ENCODE measurements at regions not wholly inside any gene's neighbourhood (a gene's known extent, or its start where the extent isn't known, plus 50 kb on each side); places are given as distances from the start of the nearest gene placed in this dataset.

DNA sequence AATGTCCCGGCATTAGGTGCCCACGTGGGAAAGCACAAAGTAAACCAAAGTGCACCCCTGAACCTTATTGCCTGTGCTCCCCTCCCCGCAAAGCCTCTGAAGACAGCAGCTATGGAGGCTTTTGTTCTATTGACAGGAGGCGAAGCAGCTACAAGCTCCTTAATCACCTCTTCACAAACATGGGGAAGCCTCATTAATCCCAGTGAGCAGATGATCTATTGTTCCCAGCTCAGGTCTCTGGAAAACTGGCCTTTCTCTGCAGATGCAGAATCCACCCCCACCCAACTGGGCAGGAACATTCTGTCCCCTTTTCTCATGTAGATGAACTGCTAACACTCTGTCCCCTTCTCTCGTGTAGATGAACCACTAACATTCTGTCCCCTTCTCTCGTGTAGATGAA is 190.5 kb upstream of the CSF3R start:
- H3K9me3 ChIP-seq (ENCODE audit: insufficient read depth, low read depth, low read length) = no peaks in the 10 kb centered on the region
- H3K4me3 ChIP-seq (ENCODE audit: low read length) = no peak overlapping the region
- H3K36me3 ChIP-seq (ENCODE audit: insufficient read depth, low read depth, low read length) = no peaks in the 10 kb centered on the region
- H3K9ac ChIP-seq (ENCODE audit: low read depth, low read length) = no peak overlapping the region
- H3K27me3 ChIP-seq (ENCODE audit: insufficient read depth, low read length) = no peaks in the 10 kb centered on the region
- peaks cover 3% of the 10 kb centered on the region; the same call in 1 of the 2 replicates for H3K4me1 ChIP-seq (ENCODE audit: insufficient read depth, low read length)
- no peak overlapping the region for H3K27ac ChIP-seq (ENCODE audit: low read length)

DNA sequence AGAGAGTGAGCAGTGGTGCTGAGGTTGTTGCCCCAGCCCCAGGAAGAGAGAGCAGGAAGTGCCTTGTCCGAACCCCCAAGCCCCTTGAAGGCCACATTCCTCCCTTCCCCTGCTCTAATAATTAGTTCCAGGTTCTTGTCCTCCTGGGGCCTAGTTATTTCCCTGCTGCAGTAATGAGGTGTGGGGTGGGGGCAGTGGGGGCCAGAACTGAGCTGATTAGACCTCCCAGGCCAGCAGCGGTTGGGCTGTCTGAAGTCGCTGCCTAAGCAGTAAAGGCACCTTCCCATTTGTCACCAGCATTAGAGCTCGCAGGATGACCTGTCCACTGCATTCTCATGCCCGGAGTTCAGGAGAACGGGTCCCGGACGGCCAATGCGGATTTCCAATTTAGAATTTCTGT is 186.5 kb upstream of the CSF3R start:
- no peaks in the 10 kb centered on the region for H3K36me3 ChIP-seq (ENCODE audit: insufficient read depth, low read depth, low read length)
- H3K4me3 ChIP-seq (ENCODE audit: low read length) = no peak overlapping the region
- H3K27ac ChIP-seq (ENCODE audit: low read length) = no peak overlapping the region
- H3K9me3 ChIP-seq (ENCODE audit: insufficient read depth, low read depth, low read length) = no peaks in the 10 kb centered on the region
- H3K27me3 ChIP-seq (ENCODE audit: insufficient read depth, low read length) = no peaks in the 10 kb centered on the region
- H3K9ac ChIP-seq (ENCODE audit: low read depth, low read length) = no peak overlapping the region
- H3K4me1 ChIP-seq (ENCODE audit: insufficient read depth, low read length) = peaks cover 3% of the 10 kb centered on the region; the same call in 1 of the 2 replicates

DNA sequence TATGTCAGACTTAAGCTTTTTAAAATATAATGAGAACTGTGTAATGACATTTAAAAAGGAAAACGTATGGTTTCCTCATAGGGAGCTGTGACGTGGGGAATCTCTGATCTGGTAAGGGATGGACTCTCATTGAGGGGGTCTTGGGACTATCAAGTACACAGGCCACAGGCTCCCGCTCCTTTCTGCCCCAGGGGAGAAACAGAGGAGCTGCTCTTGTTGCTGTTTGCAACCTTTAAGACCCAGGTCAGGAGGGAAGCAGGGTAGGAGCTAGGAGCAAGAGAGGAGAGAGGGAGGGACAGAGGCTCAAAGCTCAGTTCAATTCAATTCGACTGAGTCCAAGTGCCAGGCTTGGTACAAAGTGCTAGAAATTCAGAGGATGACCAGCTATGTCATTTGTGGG is 185.1 kb upstream of the CSF3R start:
- Histone ChIP-seq H3K9me3 (ENCODE audit: insufficient read depth, low read depth, low read length) (no peaks in the 10 kb centered on the region), H3K27me3 (ENCODE audit: insufficient read depth, low read length) (no peaks in the 10 kb centered on the region), H3K36me3 (ENCODE audit: insufficient read depth, low read depth, low read length) (no peaks in the 10 kb centered on the region), H3K9ac (ENCODE audit: low read depth, low read length) (no peak overlapping the region), H3K27ac (ENCODE audit: low read length) (no peak overlapping the region), H3K4me1 (ENCODE audit: insufficient read depth, low read length) (no peaks in the 10 kb centered on the region), H3K4me3 (ENCODE audit: low read length) (no peak overlapping the region)

DNA sequence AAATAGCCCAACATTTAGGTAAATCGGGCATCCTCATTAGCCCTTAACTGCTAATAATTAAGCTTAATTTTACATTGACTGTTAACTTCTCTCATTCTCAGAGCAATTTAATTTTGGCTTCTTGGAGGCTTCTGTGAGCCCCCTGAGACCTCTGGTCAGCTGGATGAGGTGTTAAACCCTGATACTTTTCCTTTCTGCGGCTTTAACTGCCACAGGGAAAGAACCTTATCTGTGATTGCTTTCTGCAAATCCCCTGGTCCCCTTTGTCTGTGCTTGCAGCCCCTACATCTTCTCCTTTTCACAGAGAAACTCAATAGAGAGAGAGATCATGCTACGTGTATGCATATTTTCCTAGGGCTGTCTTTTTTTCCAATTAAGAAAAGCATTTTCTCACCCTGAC is 184.5 kb upstream of the CSF3R start:
- Histone ChIP-seq H3K27ac (ENCODE audit: low read length) (no peak overlapping the region), H3K4me3 (ENCODE audit: low read length) (no peak overlapping the region), H3K9ac (ENCODE audit: low read depth, low read length) (no peak overlapping the region)

DNA sequence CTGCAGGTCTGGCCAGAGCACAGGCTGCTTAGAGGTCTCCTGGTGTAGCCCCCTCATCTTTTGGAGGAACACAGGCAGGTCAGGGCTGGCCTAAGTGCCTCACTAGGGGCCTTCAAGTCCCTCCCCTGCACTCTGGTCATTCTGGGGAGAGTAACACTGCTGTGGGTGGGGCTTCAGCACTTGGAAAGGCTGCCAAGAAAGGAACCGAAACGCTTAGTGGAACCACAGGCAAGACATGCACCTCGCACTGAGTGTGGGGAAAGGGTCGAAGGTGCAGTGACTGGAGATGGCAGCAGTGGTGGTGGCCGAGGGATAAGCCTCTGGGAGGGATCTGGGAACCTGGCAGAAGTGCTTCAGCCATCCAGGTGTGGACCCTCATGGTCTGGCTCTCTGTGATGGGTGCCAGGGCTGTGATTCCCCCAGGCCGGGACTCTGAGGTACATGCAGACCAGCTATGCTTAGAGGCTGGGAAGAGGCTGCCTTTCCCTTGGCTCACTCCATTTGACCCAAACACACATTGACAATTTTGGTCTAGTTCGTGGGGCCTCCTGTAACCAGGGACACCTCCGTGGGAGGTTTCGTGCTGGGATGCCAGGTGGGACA is 182.9 kb upstream of the CSF3R start:
- no peaks in the 10 kb centered on the region for H3K27me3 ChIP-seq (ENCODE audit: insufficient read depth, low read length)
- H3K27ac ChIP-seq (ENCODE audit: low read length) = no peak overlapping the region
- no peaks in the 10 kb centered on the region for H3K4me1 ChIP-seq (ENCODE audit: insufficient read depth, low read length)
- H3K9me3 ChIP-seq (ENCODE audit: insufficient read depth, low read depth, low read length) = no peaks in the 10 kb centered on the region
- no peak overlapping the region for H3K9ac ChIP-seq (ENCODE audit: low read depth, low read length)
- H3K4me3 ChIP-seq (ENCODE audit: low read length) = no peak overlapping the region
- no peaks in the 10 kb centered on the region for H3K36me3 ChIP-seq (ENCODE audit: insufficient read depth, low read depth, low read length)

More for the DNA sequence above, 184.5 kb upstream of the CSF3R start:
- Histone ChIP-seq H3K9me3 (ENCODE audit: insufficient read depth, low read depth, low read length) (no peaks in the 10 kb centered on the region), H3K36me3 (ENCODE audit: insufficient read depth, low read depth, low read length) (no peaks in the 10 kb centered on the region), H3K4me1 (ENCODE audit: insufficient read depth, low read length) (no peaks in the 10 kb centered on the region), H3K27me3 (ENCODE audit: insufficient read depth, low read length) (no peaks in the 10 kb centered on the region)

DNA sequence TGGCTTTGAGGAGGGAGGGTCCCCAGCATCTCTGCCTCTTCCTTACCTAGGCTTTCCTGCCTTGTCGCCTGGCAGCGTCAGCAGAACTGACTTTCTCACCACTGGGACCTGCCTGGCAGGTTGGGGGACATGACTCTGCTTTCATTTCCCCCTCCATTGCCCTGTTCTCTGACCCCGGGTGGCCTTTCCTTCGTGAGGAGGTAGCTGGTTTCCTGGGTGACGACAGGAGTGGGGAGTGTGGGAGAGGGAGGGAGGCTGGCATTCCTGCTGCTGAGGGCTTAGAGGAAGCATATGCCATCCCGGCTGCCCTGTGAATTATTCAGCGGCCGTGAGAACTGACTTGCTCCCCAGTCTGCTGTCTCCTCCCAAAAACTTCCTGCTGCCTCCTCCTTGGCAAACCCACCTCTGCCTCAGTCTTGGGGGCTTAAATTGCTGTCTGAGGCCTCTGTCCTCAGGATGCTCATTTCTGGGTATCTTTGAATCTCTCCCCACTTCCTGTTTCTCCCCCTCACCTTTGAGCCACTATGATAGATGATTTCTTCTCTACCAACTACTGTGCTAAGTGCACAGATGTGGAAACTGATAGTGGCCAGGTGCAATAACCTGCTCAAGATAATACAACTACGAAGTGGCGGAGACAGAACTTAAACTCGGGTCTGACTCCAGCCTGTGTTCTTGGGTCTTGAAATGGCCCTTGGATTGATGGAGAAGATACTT is 182.0 kb upstream of the CSF3R start:
- Histone ChIP-seq H3K9me3 (ENCODE audit: insufficient read depth, low read depth, low read length) (no peaks in the 10 kb centered on the region), H3K9ac (ENCODE audit: low read depth, low read length) (no peak overlapping the region), H3K4me1 (ENCODE audit: insufficient read depth, low read length) (no peaks in the 10 kb centered on the region), H3K4me3 (ENCODE audit: low read length) (no peak overlapping the region), H3K36me3 (ENCODE audit: insufficient read depth, low read depth, low read length) (no peaks in the 10 kb centered on the region), H3K27ac (ENCODE audit: low read length) (no peak overlapping the region), H3K27me3 (ENCODE audit: insufficient read depth, low read length) (no peaks in the 10 kb centered on the region)

DNA sequence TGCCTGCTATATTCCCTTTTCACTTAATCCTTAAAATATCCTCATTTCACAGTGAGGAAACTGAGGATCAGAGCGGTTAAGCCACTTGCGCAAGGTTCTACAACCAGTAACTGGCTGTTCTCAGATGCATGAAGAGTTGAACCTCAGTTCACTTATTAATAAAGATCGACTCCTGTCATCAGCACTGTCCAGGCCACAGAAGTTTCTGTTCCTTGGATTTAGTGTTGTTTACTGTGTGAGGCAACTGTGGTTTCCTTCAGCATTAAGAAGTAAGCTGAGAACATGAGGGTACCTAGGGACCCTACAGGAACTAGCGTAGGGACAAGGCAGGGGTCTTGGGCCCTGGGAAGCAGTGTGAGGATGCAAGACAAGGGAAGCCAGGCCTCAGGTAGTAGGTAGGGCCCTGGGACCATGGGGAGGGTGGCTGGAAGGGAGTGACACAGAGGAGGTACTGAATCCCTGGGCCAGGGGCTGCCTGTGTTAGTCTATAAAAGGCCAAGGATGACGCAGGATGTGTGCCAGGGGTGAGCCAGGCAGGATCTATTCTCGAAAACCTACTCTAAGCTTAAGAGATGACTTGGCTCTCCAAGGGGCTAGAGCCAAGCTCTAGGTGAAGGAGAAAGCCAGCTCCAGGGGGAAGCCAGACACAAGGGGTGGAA is 181.2 kb upstream of the CSF3R start:
- Histone ChIP-seq H3K4me1 (ENCODE audit: insufficient read depth, low read length) (no peaks in the 10 kb centered on the region), H3K9ac (ENCODE audit: low read depth, low read length) (no peak overlapping the region), H3K27ac (ENCODE audit: low read length) (no peak overlapping the region), H3K27me3 (ENCODE audit: insufficient read depth, low read length) (no peaks in the 10 kb centered on the region), H3K36me3 (ENCODE audit: insufficient read depth, low read depth, low read length) (no peaks in the 10 kb centered on the region), H3K9me3 (ENCODE audit: insufficient read depth, low read depth, low read length) (no peaks in the 10 kb centered on the region), H3K4me3 (ENCODE audit: low read length) (no peak overlapping the region)

DNA sequence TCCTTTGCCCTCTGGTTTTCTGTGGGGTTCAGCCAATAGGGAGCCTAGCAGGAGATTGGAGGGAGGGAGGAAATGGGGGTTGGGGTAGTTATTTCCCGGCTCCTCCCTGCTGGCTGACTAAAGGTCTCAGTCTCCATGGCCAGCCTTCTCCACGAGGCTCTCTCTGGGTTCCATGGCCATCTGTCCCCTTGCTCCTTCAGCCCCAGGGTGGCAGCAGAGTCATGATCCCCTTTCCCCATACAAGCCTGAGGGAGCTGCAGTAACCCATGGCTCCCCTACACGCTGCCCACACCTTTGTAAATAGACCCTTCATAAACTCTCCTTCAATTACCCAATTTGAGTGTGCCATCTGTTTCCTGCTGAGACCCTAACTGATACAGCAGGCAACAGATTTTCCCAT is 176.1 kb upstream of the CSF3R start:
- H3K4me3 ChIP-seq (ENCODE audit: low read length) = no peak overlapping the region
- no peak overlapping the region for H3K9ac ChIP-seq (ENCODE audit: low read depth, low read length)
- no peaks in the 10 kb centered on the region for H3K36me3 ChIP-seq (ENCODE audit: insufficient read depth, low read depth, low read length)
- no peak overlapping the region for H3K27ac ChIP-seq (ENCODE audit: low read length)
- H3K9me3 ChIP-seq (ENCODE audit: insufficient read depth, low read depth, low read length) = no peaks in the 10 kb centered on the region
- H3K27me3 ChIP-seq (ENCODE audit: insufficient read depth, low read length) = no peaks in the 10 kb centered on the region
- no peaks in the 10 kb centered on the region for H3K4me1 ChIP-seq (ENCODE audit: insufficient read depth, low read length)

DNA sequence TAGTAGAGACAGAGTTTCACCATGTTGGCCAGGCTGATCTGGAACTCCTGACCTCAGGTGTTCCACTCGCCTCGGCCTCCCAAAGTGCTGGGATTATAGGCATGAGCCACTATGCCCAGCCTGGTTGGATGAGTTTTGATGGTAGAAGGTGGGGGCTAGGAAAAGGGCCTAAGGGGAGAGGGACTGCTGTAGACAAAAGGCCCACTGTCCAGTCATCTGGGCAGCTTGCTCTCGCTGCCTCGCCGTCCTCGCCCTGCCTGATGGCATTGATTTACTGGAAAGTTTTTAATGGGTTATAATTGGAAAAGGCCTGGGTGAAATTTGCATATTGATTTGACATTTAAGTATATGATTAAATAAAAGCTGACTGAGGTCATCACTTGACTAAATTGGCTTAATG is 175.1 kb upstream of the CSF3R start:
- Histone ChIP-seq H3K9me3 (ENCODE audit: insufficient read depth, low read depth, low read length) (no peaks in the 10 kb centered on the region), H3K27ac (ENCODE audit: low read length) (no peak overlapping the region), H3K36me3 (ENCODE audit: insufficient read depth, low read depth, low read length) (no peaks in the 10 kb centered on the region), H3K4me1 (ENCODE audit: insufficient read depth, low read length) (no peaks in the 10 kb centered on the region), H3K27me3 (ENCODE audit: insufficient read depth, low read length) (no peaks in the 10 kb centered on the region), H3K4me3 (ENCODE audit: low read length) (no peak overlapping the region), H3K9ac (ENCODE audit: low read depth, low read length) (no peak overlapping the region)

DNA sequence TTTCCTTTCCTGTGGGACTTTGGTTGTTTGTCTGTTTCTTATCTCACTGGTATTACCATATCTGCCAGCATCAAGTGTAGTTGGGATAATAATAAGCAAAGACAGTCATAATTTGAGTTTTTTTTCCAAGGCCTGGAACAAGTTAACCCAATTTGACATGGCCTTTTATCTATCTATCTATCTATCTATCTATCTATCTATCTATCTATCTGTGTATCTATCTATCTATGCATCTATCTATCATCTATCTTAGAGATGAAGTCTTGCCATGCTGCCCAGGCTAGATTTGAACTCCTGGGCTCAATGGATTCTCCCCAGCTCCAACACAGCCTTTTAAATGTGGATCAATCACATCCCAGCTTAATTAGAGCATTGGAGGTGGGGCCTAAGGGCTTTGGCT is 174.1 kb upstream of the CSF3R start:
- Histone ChIP-seq H3K9me3 (ENCODE audit: insufficient read depth, low read depth, low read length) (no peaks in the 10 kb centered on the region; the same call in 1 of the 2 replicates), H3K27me3 (ENCODE audit: insufficient read depth, low read length) (no peaks in the 10 kb centered on the region), H3K27ac (ENCODE audit: low read length) (no peak overlapping the region), H3K9ac (ENCODE audit: low read depth, low read length) (no peak overlapping the region), H3K36me3 (ENCODE audit: insufficient read depth, low read depth, low read length) (no peaks in the 10 kb centered on the region), H3K4me1 (ENCODE audit: insufficient read depth, low read length) (no peaks in the 10 kb centered on the region), H3K4me3 (ENCODE audit: low read length) (no peak overlapping the region)

DNA sequence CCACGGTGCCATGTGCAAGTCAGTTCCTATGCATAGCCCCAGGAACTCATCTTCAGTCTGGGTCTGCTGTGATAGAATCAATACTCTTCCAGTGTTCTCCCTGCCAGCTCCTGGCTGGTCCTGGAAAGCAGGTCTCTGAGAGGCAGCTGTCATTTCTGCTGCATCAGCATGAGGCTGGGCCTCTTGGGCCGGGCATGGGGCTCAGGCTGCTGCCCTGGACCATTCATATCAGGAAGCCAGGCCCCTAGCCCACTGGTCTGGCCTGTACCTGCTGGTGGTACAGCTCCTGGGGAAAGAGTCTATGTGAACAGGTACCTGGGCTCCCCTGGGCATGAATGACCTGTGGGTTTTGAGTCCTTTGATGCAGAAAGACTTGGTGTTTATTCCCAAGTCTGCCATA is 173.6 kb upstream of the CSF3R start:
- Histone ChIP-seq H3K4me3 (ENCODE audit: low read length) (no peak overlapping the region), H3K36me3 (ENCODE audit: insufficient read depth, low read depth, low read length) (no peaks in the 10 kb centered on the region), H3K4me1 (ENCODE audit: insufficient read depth, low read length) (no peaks in the 10 kb centered on the region), H3K9me3 (ENCODE audit: insufficient read depth, low read depth, low read length) (no peaks in the 10 kb centered on the region; the same call in 1 of the 2 replicates), H3K9ac (ENCODE audit: low read depth, low read length) (no peak overlapping the region), H3K27ac (ENCODE audit: low read length) (no peak overlapping the region), H3K27me3 (ENCODE audit: insufficient read depth, low read length) (0 out of 2 replicates have a peak, but pooled peaks cover 5% of the 10 kb centered on the region)

DNA sequence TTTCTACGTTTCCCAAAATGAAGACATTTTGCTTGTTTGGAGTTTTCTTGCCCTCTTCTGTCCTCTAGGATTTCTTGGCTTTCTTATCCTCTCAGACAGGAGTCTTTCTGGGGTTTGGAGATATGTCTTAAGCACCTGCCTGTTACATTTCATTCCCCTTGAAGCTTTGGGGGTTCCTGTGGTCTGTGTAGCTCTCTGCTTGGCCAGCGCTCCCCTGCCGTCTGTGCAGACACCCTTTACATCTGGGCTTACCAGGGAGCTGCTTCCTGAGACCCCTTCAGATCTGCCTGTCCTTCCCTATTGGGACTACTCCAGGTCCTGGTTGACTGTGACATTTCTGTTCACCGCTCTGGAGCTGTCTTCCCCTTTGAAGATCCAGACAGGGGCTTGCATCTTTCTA is 171.9 kb upstream of the CSF3R start:
- 0 out of 2 replicates have a peak, but pooled peaks cover 10% of the 10 kb centered on the region for H3K27me3 ChIP-seq (ENCODE audit: insufficient read depth, low read length)
- H3K4me3 ChIP-seq (ENCODE audit: low read length) = no peak overlapping the region
- no peaks in the 10 kb centered on the region for H3K36me3 ChIP-seq (ENCODE audit: insufficient read depth, low read depth, low read length)
- H3K9me3 ChIP-seq (ENCODE audit: insufficient read depth, low read depth, low read length) = no peaks in the 10 kb centered on the region; the same call in 1 of the 2 replicates
- H3K4me1 ChIP-seq (ENCODE audit: insufficient read depth, low read length) = no peaks in the 10 kb centered on the region
- no peak overlapping the region for H3K9ac ChIP-seq (ENCODE audit: low read depth, low read length)
- H3K27ac ChIP-seq (ENCODE audit: low read length) = no peak overlapping the region
